ENCODE measurements at regions not wholly inside any gene's neighbourhood (a gene's known extent, or its start where the extent isn't known, plus 50 kb on each side); places are given as distances from the start of the nearest gene placed in this dataset.

- no peak for DNase-seq (ENCODE audit: low spot score)
Measured at GRCh38 chr16:74031551-74031950, 265.1 kb upstream of the PSMD7 start.

DNA sequence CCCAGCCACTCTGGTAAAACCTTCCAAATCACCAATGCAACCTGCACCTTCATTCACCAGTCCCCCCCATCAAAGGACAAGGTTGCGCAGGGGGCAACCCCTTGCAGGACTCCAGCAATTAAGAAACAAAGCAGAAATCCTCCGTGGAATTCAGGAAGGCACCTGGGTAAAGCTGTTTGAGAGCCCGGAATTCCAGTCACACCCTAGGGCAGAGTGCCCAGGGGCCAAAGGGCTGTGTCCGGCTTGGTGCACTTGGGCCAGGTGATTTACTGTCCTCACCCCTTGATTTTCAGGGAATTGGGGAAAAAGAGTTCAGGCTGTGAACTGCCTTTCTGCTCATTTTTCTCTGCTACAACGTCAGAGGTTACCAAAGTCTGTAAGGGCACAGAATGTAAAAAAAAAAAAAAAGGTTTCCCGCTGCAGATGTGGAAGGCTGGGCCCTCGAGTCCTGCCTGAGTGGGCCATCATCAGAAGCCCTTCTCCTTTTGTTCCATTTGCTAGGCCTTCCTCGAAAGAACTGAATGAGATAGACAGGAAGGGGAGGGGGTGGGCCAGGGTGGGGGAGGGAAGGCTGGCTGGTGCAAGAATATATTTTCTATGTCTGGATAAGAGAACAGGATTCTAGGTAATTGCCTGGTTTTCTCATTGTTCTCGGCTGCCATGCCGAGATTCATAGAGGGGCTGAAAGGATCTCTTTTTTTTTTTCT lies 266.5 kb upstream of the PSMD7 start:
- no peak for DNase-seq (ENCODE audit: low spot score)

- no peak for DNase-seq (ENCODE audit: low spot score)
Measured at GRCh38 chr16:74029115-74029792, 267.4 kb upstream of the PSMD7 start.

- DNase-seq (ENCODE audit: low spot score) = no peak
Measured at GRCh38 chr16:74026373-74027281, 270.0 kb upstream of the PSMD7 start.

GRCh38 chr16:74024953-74025352 lies 271.7 kb upstream of the PSMD7 start:
- no peak for DNase-seq (ENCODE audit: low spot score)

GRCh38 chr16:74020095-74020670 lies 276.4 kb upstream of the PSMD7 start:
- DNase-seq (ENCODE audit: low spot score) = no peak

DNA sequence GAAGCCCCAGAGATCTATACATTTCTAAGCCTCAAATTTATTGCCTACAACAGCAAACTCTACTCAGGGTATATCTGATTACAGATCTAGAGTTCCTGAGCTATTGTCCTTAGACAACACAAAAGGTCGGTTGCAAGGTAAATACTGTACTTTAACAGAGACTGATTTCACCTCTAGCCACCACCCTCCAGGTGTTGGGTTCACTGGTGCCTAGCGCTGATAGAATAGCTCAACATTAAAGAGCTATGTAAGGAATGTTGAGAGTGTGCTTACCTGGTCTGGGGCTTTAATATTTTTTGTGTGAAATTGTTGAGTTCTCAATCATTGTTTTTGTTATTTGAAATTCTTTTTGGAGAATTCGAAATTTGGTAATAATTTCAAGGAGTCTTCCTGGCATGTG lies 277.0 kb upstream of the PSMD7 start:
- DNase-seq (ENCODE audit: low spot score) = no peak

- no peak for DNase-seq (ENCODE audit: low spot score)
Measured at GRCh38 chr16:74015953-74016352, 280.7 kb upstream of the PSMD7 start.

- no peak for DNase-seq (ENCODE audit: low spot score)
Measured at GRCh38 chr16:73998707-73999106, 297.9 kb upstream of the PSMD7 start.

DNA sequence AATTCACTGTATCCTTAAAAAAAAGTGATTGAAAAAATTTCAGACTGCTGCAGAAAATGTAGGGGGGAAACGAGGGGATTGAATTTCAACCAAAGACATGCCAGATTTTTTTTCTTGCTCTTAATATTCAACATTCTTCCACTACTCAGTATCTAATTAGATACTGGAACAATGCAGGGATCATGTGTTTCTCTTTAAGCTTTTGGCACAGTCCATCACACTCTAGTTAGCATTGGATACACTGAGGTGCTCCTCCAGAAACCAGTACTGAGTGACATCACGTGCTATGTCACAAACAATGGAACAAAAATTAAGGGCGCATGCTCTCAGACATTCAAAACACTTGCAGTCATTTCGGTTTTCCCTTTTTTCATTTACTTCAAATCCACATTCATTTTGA lies 298.6 kb upstream of the PSMD7 start:
- no peak for DNase-seq (ENCODE audit: low spot score)

DNA sequence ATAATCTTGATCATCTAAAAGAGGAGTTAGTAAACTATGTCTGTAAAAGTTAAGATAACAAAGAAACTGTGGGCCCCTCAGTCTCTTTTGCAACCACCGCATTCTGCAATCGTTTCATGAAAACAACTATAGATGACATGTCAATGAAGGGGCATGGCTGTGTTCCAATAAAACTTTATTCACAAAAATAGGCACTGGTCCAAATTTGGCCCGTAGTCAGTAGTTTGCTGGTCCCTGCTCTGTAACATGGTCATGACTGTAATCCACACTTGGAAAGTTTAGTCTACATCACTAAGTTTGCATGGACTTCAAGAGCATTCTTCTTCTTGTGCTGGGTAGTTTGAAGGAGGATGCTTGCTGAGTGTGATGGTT lies 299.3 kb upstream of the PSMD7 start:
- DNase-seq (ENCODE audit: low spot score) = no peak

- DNase-seq (ENCODE audit: low spot score) = no peak
Measured at GRCh38 chr16:73996624-73997339, 299.8 kb upstream of the PSMD7 start.

- DNase-seq (ENCODE audit: low spot score) = no peak
Measured at GRCh38 chr16:73993878-73994277, 302.7 kb upstream of the PSMD7 start.

GRCh38 chr16:73978407-73978784 lies 318.2 kb upstream of the PSMD7 start:
- no peak for DNase-seq (ENCODE audit: low spot score)

- no peak for DNase-seq (ENCODE audit: low spot score)
Measured at GRCh38 chr16:73976644-73977043, 320.0 kb upstream of the PSMD7 start.

DNA sequence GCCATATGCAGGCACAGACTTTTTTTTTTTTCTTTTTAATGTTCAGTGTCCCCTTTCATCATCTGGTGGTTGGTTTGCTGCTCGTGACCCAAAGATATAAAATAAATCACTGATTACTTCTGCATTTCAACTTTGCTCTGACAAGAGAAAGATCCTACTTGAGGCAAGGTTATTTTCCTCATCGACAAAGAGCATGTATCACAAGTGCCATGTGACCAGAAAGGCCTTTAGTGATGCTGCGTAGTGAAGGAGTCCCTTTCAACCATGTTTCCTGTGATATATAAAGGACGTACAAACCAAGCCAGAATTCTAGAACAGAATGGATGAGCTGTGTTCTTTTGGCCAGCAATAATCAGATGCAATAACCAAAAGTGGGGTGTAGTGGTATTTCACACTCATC lies 323.4 kb upstream of the PSMD7 start:
- no peak for DNase-seq (ENCODE audit: low spot score)

GRCh38 chr16:73966851-73967250 lies 329.8 kb upstream of the PSMD7 start:
- no peak for DNase-seq (ENCODE audit: low spot score)

- DNase-seq (ENCODE audit: low spot score) = no peak
Measured at GRCh38 chr16:73965591-73965990, 331.0 kb upstream of the PSMD7 start.

- DNase-seq (ENCODE audit: low spot score) = peak; percentile 4
Measured at GRCh38 chr16:73956587-73957494, 339.8 kb upstream of the PSMD7 start.

DNA sequence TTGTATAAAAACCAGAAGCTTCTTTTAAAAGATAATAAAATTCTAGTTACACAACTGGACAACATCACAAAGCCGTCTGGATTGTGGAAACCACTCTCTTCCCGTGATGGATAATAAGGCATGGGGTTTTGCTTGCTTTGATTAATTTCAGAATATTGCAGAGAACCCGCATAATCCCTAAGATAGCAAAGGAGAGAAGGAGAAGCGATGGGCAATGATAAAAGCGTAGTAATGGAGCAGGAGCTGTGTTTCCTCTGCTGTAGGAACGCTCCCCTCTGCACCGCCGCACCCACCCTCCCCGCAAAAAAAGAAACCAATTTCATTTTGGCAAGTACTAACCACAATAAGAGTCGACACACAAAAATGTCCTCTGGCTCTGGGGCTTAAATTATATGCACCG lies 340.9 kb upstream of the PSMD7 start:
- no peak for DNase-seq (ENCODE audit: low spot score)

GRCh38 chr16:73955255-73955654 lies 341.4 kb upstream of the PSMD7 start:
- no peak for DNase-seq (ENCODE audit: low spot score)
